ENCODE measurements at regions not wholly inside any gene's neighbourhood (a gene's known extent, or its start where the extent isn't known, plus 50 kb on each side); places are given as distances from the start of the nearest gene placed in this dataset.

- H3K4me1 ChIP-seq = peaks cover 0 to 10% (median 0%) of the 10 kb centered on the region in 4 donors
- no peaks in the 10 kb centered on the region for H3K27me3 ChIP-seq
- H3K9me3 ChIP-seq = no peaks in the 10 kb centered on the region
- WGBS, 5 donors = 69 to 88% (median 76%) methylated on average over 3 of the region's 3 CpGs
- H3K36me3 ChIP-seq = no peaks in the 10 kb centered on the region
- no peak for TF ChIP-seq POLR2A (IDR thresholded peaks at IDR 0.05)
- TF ChIP-seq POLR2AphosphoS5 (IDR thresholded peaks at IDR 0.05) = no peak
- TF ChIP-seq EP300 (IDR thresholded peaks at IDR 0.05) = no peak
- TF ChIP-seq CTCF (IDR thresholded peaks at IDR 0.05) = no peak
- intact Hi-C loops (cut with DNase I; ENCODE audit: low total_unique reads) = no loop called here
- H3K4me3 ChIP-seq = no peak overlapping the region
- DNase-seq = no peak
- H3K27ac ChIP-seq = no peak overlapping the region
Observed at GRCh38 chr4:139611391-139611790, 54.2 kb upstream of the MGST2 start.

GRCh38 chr4:139609647-139610046 is 53.6 kb upstream of the SETD7 start:
- TF ChIP-seq POLR2AphosphoS5 (IDR thresholded peaks at IDR 0.05) (no peak), CTCF (IDR thresholded peaks at IDR 0.05) (no peak), POLR2A (IDR thresholded peaks at IDR 0.05) (no peak), EP300 (IDR thresholded peaks at IDR 0.05) (no peak)
- H3K4me1 ChIP-seq = peaks cover 0 to 11% (median 0%) of the 10 kb centered on the region in 4 donors
- H3K27ac ChIP-seq = no peak overlapping the region
- DNase-seq = no peak
- H3K27me3 ChIP-seq = no peaks in the 10 kb centered on the region
- H3K9me3 ChIP-seq = no peaks in the 10 kb centered on the region
- intact Hi-C loops (cut with DNase I; ENCODE audit: low total_unique reads) = no loop called here
- no peaks in the 10 kb centered on the region for H3K36me3 ChIP-seq
- no peak overlapping the region for H3K4me3 ChIP-seq

- 68 to 81% (median 73%) methylated on average over 3 of the region's 3 CpGs for WGBS, 5 donors
- H3K27ac ChIP-seq = no peak overlapping the region
- no peaks in the 10 kb centered on the region for H3K27me3 ChIP-seq
- intact Hi-C loops (cut with DNase I; ENCODE audit: low total_unique reads) = no loop called here
- H3K4me3 ChIP-seq = no peak overlapping the region
- TF ChIP-seq POLR2A (IDR thresholded peaks at IDR 0.05) (no peak), EP300 (IDR thresholded peaks at IDR 0.05) (no peak), CTCF (IDR thresholded peaks at IDR 0.05) (no peak), POLR2AphosphoS5 (IDR thresholded peaks at IDR 0.05) (no peak)
- peaks cover 0 to 11% (median 0%) of the 10 kb centered on the region in 4 donors for H3K4me1 ChIP-seq
- no peaks in the 10 kb centered on the region for H3K9me3 ChIP-seq
- no peak for DNase-seq
- no peaks in the 10 kb centered on the region for H3K36me3 ChIP-seq
Observed at GRCh38 chr4:139607502-139608060, 51.6 kb upstream of the SETD7 start.

- Histone ChIP-seq H3K27me3 (no peaks in the 10 kb centered on the region), H3K9me3 (no peaks in the 10 kb centered on the region), H3K27ac (no peak overlapping the region), H3K4me3 (peak overlapping the region in 1 of 4 donors; percentile 14), H3K4me1 (peaks cover 0 to 11% (median 0%) of the 10 kb centered on the region in 4 donors), H3K36me3 (no peaks in the 10 kb centered on the region)
- TF ChIP-seq POLR2AphosphoS5 (IDR thresholded peaks at IDR 0.05) = no peak
- TF ChIP-seq POLR2A (IDR thresholded peaks at IDR 0.05) = no peak
- TF ChIP-seq EP300 (IDR thresholded peaks at IDR 0.05) = no peak
- no peak for TF ChIP-seq CTCF (IDR thresholded peaks at IDR 0.05)
- WGBS, 5 donors = 52 to 66% (median 62%) methylated on average over 18 of the region's 18 CpGs
- intact Hi-C loops (cut with DNase I; ENCODE audit: low total_unique reads) = no loop called here
- no peak for DNase-seq
Observed at GRCh38 chr4:139606579-139607501, 50.8 kb upstream of the SETD7 start.

Data from stomach (tissue), 8 donors.